ENCODE measurements at regions not wholly inside any gene's neighbourhood (a gene's known extent, or its start where the extent isn't known, plus 50 kb on each side); places are given as distances from the start of the nearest gene placed in this dataset.

GRCh38 chr9:118612201-118612600, 757.0 kb downstream of the BRINP1 start:
- intact Hi-C loops (cut with micrococcal nuclease; ENCODE audit: unreplicated experiment) = no loop called here
- H3K27me3 ChIP-seq (ENCODE audit: control insufficient read depth, insufficient read depth, low read length) = no peaks in the 10 kb centered on the region
- H3K4me3 ChIP-seq (ENCODE audit: low read depth in 2 of 2, low read length in 2 of 2) = no peak overlapping the region
- no peak overlapping the region for H3K27ac ChIP-seq (ENCODE audit: low read length)
- DNase-seq (ENCODE audit: low read depth, low spot score) (no peak), ATAC-seq (no peak)
- H3K36me3 ChIP-seq (ENCODE audit: control insufficient read depth, insufficient read depth, low read length) = no peaks in the 10 kb centered on the region
- ChIA-PET POLR2A (no interaction called here), CTCF (no interaction called here)
- H3K9me3 ChIP-seq (ENCODE audit: control insufficient read depth, insufficient read depth, low read depth, low read length) = no peaks in the 10 kb centered on the region
- no TSS peak for BruUV-seq (replicated peaks)
- in situ Hi-C loops (cut with HindIII; ENCODE audit: low pct_unique_long_range_greater_than_20kb, low sequenced_read_pairs) = no loop called here
- no peaks in the 10 kb centered on the region for H3K4me1 ChIP-seq (ENCODE audit: control insufficient read depth, insufficient read depth, low read length)
- TF ChIP-seq CTCF (IDR thresholded peaks at IDR 0.05) (no peak), REST (IDR thresholded peaks at IDR 0.05; ENCODE audit: insufficient read depth in 1 of 2, low read depth in 2 of 2, low read length in 1 of 2) (no peak), POLR2AphosphoS5 (IDR thresholded peaks at IDR 0.05; ENCODE audit: low read depth, low read length) (no peak), SIN3A (IDR thresholded peaks at IDR 0.05; ENCODE audit: borderline replicate concordance, insufficient read depth, low read depth, low read length) (no peak), TCF7L2 (IDR thresholded peaks at IDR 0.05; ENCODE audit: low read depth, low read length) (no peak)

- CTCF ChIA-PET = no interaction called here
- Histone ChIP-seq H3K4me3 (ENCODE audit: low read depth in 2 of 2, low read length in 2 of 2) (no peak overlapping the region), H3K4me1 (ENCODE audit: control insufficient read depth, insufficient read depth, low read length) (no peaks in the 10 kb centered on the region), H3K9me3 (ENCODE audit: control insufficient read depth, insufficient read depth, low read depth, low read length) (no peaks in the 10 kb centered on the region), H3K27me3 (ENCODE audit: control insufficient read depth, insufficient read depth, low read length) (no peaks in the 10 kb centered on the region), H3K27ac (ENCODE audit: low read length) (no peak overlapping the region), H3K36me3 (ENCODE audit: control insufficient read depth, insufficient read depth, low read length) (no peaks in the 10 kb centered on the region)
- BruUV-seq (replicated peaks) = no TSS peak
- TF ChIP-seq CTCF (IDR thresholded peaks at IDR 0.05) = no peak
- TF ChIP-seq REST (IDR thresholded peaks at IDR 0.05; ENCODE audit: insufficient read depth in 1 of 2, low read depth in 2 of 2, low read length in 1 of 2) = no peak
- TF ChIP-seq SIN3A (IDR thresholded peaks at IDR 0.05; ENCODE audit: borderline replicate concordance, insufficient read depth, low read depth, low read length) = no peak
- TF ChIP-seq TCF7L2 (IDR thresholded peaks at IDR 0.05; ENCODE audit: low read depth, low read length) = no peak
- TF ChIP-seq POLR2AphosphoS5 (IDR thresholded peaks at IDR 0.05; ENCODE audit: low read depth, low read length) = no peak
- no peak for ATAC-seq
- DNase-seq (ENCODE audit: low read depth, low spot score) = no peak
- in situ Hi-C loops (cut with HindIII; ENCODE audit: low pct_unique_long_range_greater_than_20kb, low sequenced_read_pairs) (no loop called here), intact Hi-C loops (cut with micrococcal nuclease; ENCODE audit: unreplicated experiment) (no loop called here)
- POLR2A ChIA-PET = no interaction called here
These were observed 755.2 kb downstream of the BRINP1 start for GRCh38 chr9:118613996-118614395.

All from Panc1 (cell line).